ENCODE measurements at regions not wholly inside any gene's neighbourhood (a gene's known extent, or its start where the extent isn't known, plus 50 kb on each side); places are given as distances from the start of the nearest gene placed in this dataset.

DNA sequence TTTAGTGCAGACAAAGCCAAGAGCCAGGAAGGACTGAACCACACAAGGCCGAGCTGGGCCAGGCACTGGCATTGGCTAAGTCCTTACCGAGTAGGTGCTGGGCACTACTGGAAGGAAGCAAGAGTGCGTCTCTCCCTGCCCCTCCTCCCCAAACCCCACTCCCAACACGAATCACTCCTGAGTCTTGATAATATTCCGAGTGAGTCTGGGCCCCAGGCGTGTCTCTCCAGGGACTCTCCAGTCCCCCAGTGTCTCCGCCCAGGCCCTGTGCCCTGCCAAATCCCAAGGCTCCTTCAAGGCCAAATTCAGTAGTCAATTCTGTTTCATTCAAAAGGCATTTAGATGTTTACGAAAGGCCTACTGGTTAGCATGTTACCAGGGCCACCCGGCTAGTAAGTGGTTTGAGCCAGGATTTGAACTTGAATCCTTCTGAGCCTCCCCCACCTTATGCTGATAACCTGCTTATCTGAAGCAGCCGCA is 82.8 kb downstream of the GLI2 start:
- TF ChIP-seq REST (IDR thresholded peaks at IDR 0.05; ENCODE audit: insufficient read depth in 1 of 2, low read depth in 2 of 2, low read length in 2 of 2) = no peak
- TF ChIP-seq SIN3A (IDR thresholded peaks at IDR 0.05; ENCODE audit: borderline replicate concordance, insufficient read depth, low read length) = no peak
- TF ChIP-seq POLR2AphosphoS5 (IDR thresholded peaks at IDR 0.05; ENCODE audit: low read depth, low read length) = no peak
- TF ChIP-seq TAF1 (IDR thresholded peaks at IDR 0.05; ENCODE audit: borderline replicate concordance, insufficient read depth, low read length) = no peak
- TF ChIP-seq FOXP2 (optimal IDR thresholded peaks at IDR 0.05; ENCODE audit: borderline replicate concordance, extremely low read depth, extremely low read length, insufficient read depth) = no peak

DNA sequence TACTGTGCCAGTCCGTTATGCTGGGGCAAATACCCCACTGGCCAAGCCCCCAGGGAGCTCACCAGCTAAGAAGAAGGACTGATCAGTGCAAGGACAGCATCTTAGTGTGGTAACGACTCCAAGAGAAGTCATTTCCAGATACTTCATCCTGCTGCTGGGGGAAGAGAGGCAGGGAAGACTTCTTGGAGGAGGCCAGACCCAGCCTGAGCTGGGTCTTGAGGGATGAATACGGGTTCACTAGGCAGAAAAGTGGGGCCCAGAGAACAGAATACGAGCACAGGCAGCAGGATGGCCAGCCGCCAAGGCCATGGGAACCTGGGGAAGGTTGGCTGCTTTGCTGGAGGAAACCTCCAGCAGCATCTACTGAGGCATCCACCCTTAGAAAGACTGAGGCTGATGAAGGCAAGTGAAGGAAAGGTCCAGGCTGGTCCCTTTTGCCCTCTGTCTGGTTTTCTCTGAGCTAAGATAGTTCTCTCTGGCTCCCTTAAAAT is 84.1 kb downstream of the GLI2 start:
- TF ChIP-seq TAF1 (IDR thresholded peaks at IDR 0.05; ENCODE audit: borderline replicate concordance, insufficient read depth, low read length) (no peak), SIN3A (IDR thresholded peaks at IDR 0.05; ENCODE audit: borderline replicate concordance, insufficient read depth, low read length) (no peak)

DNA sequence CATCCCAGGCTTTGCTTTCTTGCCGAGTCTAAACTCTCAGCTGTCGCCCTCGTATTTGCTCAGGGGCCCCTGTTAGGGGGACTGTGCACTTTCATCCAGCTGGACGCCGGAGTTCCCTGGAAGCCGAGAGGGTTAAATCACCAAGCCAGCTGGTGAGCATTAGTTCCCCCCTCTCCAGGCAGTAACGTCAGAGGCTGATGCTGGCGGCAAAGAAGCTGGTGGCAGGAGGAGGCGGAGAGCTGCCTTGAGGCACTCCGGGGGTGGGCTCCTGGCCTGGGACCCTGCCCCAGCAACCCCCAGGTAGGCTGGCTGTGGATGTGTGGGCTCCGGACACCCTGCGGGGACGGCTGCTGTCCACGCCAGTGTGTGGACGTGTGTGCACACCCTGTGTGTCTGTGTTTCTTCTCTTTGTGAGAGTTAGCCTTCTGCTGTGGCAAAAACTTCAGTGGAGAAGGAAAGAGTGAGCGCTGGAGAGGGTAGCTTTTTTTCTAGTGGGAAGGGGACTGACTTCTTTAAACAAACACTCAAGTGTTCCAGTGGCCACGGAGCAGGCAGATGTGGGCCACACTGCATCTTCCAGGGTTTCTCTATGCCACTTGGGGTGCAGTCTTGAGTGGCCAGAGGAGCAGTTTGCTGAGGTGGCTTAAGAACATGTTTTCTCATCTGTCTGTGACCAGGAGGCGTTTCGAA is 84.7 kb downstream of the GLI2 start:
- no peak for TF ChIP-seq REST (IDR thresholded peaks at IDR 0.05; ENCODE audit: insufficient read depth in 1 of 2, low read depth in 2 of 2, low read length in 2 of 2)
- peak; percentile 19 for TF ChIP-seq FOXP2 (optimal IDR thresholded peaks at IDR 0.05; ENCODE audit: borderline replicate concordance, extremely low read depth, extremely low read length, insufficient read depth)

- TF ChIP-seq POLR2AphosphoS5 (IDR thresholded peaks at IDR 0.05; ENCODE audit: low read depth, low read length) (no peak), SIN3A (IDR thresholded peaks at IDR 0.05; ENCODE audit: borderline replicate concordance, insufficient read depth, low read length) (no peak), REST (IDR thresholded peaks at IDR 0.05; ENCODE audit: insufficient read depth in 1 of 2, low read depth in 2 of 2, low read length in 2 of 2) (no peak), FOXP2 (optimal IDR thresholded peaks at IDR 0.05; ENCODE audit: borderline replicate concordance, extremely low read depth, extremely low read length, insufficient read depth) (no peak), TAF1 (IDR thresholded peaks at IDR 0.05; ENCODE audit: borderline replicate concordance, insufficient read depth, low read length) (no peak)
Observed at GRCh38 chr2:120820953-120821279, 85.2 kb downstream of the GLI2 start.

GRCh38 chr2:120821446-120822160 is 85.9 kb downstream of the GLI2 start:
- TF ChIP-seq FOXP2 (optimal IDR thresholded peaks at IDR 0.05; ENCODE audit: borderline replicate concordance, extremely low read depth, extremely low read length, insufficient read depth) (no peak), POLR2AphosphoS5 (IDR thresholded peaks at IDR 0.05; ENCODE audit: low read depth, low read length) (no peak), REST (IDR thresholded peaks at IDR 0.05; ENCODE audit: insufficient read depth in 1 of 2, low read depth in 2 of 2, low read length in 2 of 2) (no peak), SIN3A (IDR thresholded peaks at IDR 0.05; ENCODE audit: borderline replicate concordance, insufficient read depth, low read length) (no peak), TAF1 (IDR thresholded peaks at IDR 0.05; ENCODE audit: borderline replicate concordance, insufficient read depth, low read length) (no peak)
